ENCODE measurements at regions not wholly inside any gene's neighbourhood (a gene's known extent, or its start where the extent isn't known, plus 50 kb on each side); places are given as distances from the start of the nearest gene placed in this dataset.

DNA sequence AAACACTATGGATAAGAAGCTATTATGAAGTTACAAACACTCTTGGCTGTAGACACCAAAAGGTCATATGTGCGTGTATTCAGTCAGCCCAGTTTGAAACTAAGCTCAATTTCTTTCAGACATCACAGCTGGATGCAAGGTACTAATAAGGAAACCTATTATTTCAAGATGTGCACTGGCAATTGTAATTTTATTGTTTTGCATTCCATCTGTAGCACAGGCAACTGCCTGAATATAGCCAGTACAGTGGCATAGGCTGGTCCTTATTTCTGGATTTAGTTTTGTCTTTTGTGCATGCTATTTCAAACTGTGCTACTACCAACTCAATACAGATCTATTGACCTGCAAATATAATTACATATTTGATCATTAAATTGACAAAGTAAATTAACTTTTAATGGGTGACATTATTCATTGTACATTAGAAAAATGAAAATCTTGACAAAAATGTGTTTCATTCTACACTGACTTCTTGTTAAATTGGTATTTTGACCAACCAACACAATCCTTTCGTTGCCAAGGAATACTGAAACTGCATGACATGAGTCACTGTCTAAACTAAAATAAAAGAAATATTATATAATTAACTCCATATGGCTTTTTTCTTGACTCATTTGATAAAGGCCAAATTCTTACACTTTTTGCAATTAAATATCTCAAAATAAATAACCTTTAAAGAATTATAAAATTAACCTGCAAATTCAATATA, 594.3 kb upstream of the ADGRL3 start:
- no peak for TF ChIP-seq ZBTB1 (CRISPR knock-in tag; IDR thresholded peaks at IDR 0.05; ENCODE audit: borderline replicate concordance)
- no peak for TF ChIP-seq POLR2AphosphoS5 (IDR thresholded peaks at IDR 0.05; ENCODE audit: low read depth, low read length)
- TF ChIP-seq, protein P1, sequence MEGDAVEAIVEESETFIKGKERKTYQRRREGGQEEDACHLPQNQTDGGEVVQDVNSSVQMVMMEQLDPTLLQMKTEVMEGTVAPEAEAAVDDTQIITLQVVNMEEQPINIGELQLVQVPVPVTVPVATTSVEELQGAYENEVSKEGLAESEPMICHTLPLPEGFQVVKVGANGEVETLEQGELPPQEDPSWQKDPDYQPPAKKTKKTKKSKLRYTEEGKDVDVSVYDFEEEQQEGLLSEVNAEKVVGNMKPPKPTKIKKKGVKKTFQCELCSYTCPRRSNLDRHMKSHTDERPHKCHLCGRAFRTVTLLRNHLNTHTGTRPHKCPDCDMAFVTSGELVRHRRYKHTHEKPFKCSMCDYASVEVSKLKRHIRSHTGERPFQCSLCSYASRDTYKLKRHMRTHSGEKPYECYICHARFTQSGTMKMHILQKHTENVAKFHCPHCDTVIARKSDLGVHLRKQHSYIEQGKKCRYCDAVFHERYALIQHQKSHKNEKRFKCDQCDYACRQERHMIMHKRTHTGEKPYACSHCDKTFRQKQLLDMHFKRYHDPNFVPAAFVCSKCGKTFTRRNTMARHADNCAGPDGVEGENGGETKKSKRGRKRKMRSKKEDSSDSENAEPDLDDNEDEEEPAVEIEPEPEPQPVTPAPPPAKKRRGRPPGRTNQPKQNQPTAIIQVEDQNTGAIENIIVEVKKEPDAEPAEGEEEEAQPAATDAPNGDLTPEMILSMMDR (CRISPR knock-in tag; IDR thresholded peaks at IDR 0.05): no peak
- TF ChIP-seq NONO (IDR thresholded peaks at IDR 0.05): no peak
- no peak for TF ChIP-seq NONO (CRISPR knock-in tag; conservative IDR thresholded peaks at IDR 0.05)
